ENCODE measurements at regions not wholly inside any gene's neighbourhood (a gene's known extent, or its start where the extent isn't known, plus 50 kb on each side); places are given as distances from the start of the nearest gene placed in this dataset.
"Not testable (repeated sequence)": the region's sequence is repeated elsewhere in the genome, so short reads cannot be mapped to it uniquely, and the experiment has no call there.

DNA sequence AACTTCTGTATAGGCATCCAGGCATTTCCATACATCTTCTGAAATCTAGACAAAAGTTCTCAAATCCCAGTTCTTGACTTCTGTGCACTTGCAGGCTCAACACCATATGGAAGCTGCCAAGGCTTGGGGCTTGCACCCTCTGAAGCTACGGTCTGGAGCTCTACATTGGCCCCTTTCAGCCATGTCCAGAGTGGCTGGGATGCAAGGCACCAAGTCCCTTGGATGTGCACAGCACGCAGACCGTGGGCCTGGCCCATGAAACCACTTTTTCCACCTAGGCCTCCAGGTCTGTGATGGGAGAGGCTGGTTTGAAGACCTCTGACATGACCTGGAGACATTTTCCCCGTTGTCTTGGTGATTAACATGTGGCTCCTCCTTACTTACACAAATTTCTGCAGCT lies 1645.1 kb downstream of the REEP3 start:
- H3K4me3 Mint-ChIP-seq = no peak overlapping the region
- no peaks in the 10 kb centered on the region for H3K4me1 Mint-ChIP-seq (ENCODE audit: low read depth)
- H3K36me3 Mint-ChIP-seq (ENCODE audit: insufficient read depth) = no peaks in the 10 kb centered on the region
- ATAC-seq (no peak), DNase-seq (no peak)
- H3K9me3 Mint-ChIP-seq = peaks cover 2% of the 10 kb centered on the region
- no peaks in the 10 kb centered on the region for H3K27me3 Mint-ChIP-seq (ENCODE audit: low read depth)

DNA sequence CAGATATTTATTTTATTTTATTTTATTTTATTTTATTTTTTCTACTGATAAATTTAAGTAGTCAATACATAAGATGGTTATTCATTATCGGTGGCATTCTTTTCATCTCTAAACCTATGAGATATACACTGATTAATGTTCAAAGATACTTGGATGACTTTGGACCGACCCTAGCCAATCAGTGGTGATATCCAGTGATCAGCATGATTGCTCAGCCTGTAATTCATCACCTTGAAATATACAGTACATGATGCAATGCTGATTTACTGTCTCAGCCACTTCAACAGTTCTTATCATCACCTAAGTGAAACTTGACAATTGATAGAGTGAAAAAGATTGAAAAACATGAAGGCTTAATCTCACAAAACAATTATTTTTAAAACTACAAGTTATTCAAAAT lies 1651.0 kb downstream of the REEP3 start:
- H3K36me3 Mint-ChIP-seq (ENCODE audit: insufficient read depth) = no peaks in the 10 kb centered on the region
- no peaks in the 10 kb centered on the region for H3K4me1 Mint-ChIP-seq (ENCODE audit: low read depth)
- no peak overlapping the region for H3K4me3 Mint-ChIP-seq
- no peaks in the 10 kb centered on the region for H3K27me3 Mint-ChIP-seq (ENCODE audit: low read depth)
- ATAC-seq (no peak), DNase-seq (no peak)
- H3K9me3 Mint-ChIP-seq = peaks cover 8% of the 10 kb centered on the region

DNA sequence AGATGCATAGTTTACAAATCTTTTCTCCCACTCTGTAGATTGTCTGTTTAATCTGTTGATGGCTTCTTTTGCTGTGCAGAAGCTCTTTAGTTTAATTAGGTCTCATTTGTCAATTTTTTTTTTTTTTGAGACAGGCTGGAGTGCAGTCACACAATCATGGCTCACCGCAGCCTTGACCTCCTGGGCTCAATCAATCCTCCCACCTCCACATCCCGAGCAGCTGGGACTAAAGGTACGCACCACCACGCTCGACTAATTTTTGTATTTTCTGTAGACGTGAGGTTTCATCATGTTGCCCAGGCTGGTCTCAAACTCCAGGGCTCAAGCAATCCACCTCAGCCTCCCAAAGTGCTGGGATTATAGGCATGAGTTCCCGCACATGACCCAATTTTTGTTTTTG lies 1655.8 kb downstream of the REEP3 start:
- Mint-ChIP-seq H3K9me3 (peaks cover 26% of the 10 kb centered on the region), H3K4me1 (ENCODE audit: low read depth) (no peaks in the 10 kb centered on the region), H3K4me3 (no peak overlapping the region), H3K27me3 (ENCODE audit: low read depth) (no peaks in the 10 kb centered on the region), H3K36me3 (ENCODE audit: insufficient read depth) (no peaks in the 10 kb centered on the region)
- no peak for ATAC-seq
- no peak for DNase-seq

DNA sequence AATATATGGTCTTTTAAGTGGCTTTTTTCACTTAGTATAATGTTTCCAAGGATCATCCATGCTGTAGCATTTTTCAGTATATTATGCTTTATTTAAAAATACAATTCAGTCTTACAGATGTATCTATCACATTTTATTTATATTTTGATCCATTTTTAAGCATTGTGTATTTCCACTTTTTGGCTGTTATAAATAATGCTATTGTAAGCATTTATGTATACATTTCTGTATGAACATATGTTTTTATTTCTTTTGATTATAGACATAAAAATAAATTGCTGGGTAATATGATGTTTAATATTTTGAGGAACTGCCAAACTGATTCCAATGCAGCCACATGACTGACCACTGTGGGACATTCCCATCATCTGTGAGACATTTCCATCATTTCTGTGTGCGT lies 1662.0 kb downstream of the REEP3 start:
- DNase-seq (no peak), ATAC-seq (no peak)
- no peaks in the 10 kb centered on the region for H3K27me3 Mint-ChIP-seq (ENCODE audit: low read depth)
- H3K9me3 Mint-ChIP-seq = peaks cover 30% of the 10 kb centered on the region
- no peak overlapping the region for H3K4me3 Mint-ChIP-seq
- H3K4me1 Mint-ChIP-seq (ENCODE audit: low read depth) = no peaks in the 10 kb centered on the region
- H3K36me3 Mint-ChIP-seq (ENCODE audit: insufficient read depth) = no peaks in the 10 kb centered on the region

DNA sequence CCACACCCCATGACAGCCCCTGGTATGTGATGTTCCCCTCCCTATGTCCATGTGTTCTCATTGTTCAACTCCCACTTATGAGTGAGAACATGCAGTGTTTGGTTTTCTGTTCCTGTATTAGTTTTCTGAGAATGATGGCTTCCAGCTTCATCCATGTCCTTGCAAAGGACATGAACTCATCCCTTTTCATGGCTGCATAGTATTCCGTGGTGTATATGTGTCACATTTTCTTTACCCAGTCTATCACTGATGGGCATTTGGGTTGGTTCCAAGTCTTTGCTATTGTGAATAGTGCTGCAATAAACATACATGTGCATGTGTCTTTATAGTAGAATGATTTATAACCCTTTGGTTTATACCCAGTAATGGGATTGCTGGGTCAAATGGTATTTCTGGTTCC lies 1665.5 kb downstream of the REEP3 start:
- not testable (repeated sequence) for H3K4me1 Mint-ChIP-seq (ENCODE audit: low read depth); ATAC-seq; H3K27me3 Mint-ChIP-seq (ENCODE audit: low read depth); DNase-seq; H3K36me3 Mint-ChIP-seq (ENCODE audit: insufficient read depth); H3K4me3 Mint-ChIP-seq
- peaks cover 14% of the 10 kb centered on the region for H3K9me3 Mint-ChIP-seq

DNA sequence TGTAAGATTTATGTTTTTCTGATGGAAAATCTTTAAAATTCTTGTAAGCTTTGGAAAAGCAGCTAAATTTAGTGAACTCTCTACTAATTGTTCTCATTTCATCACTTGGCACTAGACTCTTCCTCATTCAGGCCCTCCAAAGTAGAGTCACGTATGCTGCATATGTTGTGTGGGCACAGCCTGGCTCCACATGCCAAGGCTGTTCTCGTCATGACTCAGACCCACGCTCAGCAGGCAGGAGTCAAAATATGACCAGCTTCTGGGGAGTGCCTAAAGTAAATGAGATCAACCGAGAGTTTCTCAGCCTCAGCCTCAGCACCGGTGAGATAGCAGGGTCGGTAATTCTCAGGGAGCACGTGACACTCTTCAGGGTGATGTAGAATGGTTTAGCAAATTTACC lies 1672.9 kb downstream of the REEP3 start:
- Mint-ChIP-seq H3K27me3 (ENCODE audit: low read depth) (no peaks in the 10 kb centered on the region), H3K36me3 (ENCODE audit: insufficient read depth) (no peaks in the 10 kb centered on the region), H3K4me1 (ENCODE audit: low read depth) (no peaks in the 10 kb centered on the region), H3K4me3 (no peak overlapping the region), H3K9me3 (peaks cover 3% of the 10 kb centered on the region)
- no peak for ATAC-seq
- no peak for DNase-seq

DNA sequence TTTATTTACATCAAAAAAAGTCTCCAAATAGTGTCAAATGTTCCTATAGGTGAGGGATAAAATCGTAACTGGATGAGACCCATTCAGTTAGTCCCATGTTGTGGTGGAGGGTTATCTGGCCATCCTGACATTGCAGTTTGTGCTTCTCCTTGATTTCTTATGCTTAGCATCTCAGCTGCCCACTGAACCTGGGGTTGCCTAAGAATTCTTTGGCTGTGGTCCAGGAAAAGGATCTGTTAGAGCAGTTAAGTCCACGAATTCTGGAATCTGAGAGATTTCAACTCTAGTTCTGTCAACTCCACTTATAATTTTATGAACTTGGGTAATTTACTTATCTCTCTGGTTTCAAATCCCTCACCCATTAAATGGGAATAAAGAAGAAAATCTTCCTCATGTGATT lies 1673.4 kb downstream of the REEP3 start:
- Mint-ChIP-seq H3K9me3 (peaks cover 3% of the 10 kb centered on the region), H3K4me1 (ENCODE audit: low read depth) (no peaks in the 10 kb centered on the region), H3K4me3 (no peak overlapping the region), H3K27me3 (ENCODE audit: low read depth) (no peaks in the 10 kb centered on the region), H3K36me3 (ENCODE audit: insufficient read depth) (no peaks in the 10 kb centered on the region)
- DNase-seq = no peak
- no peak for ATAC-seq

DNA sequence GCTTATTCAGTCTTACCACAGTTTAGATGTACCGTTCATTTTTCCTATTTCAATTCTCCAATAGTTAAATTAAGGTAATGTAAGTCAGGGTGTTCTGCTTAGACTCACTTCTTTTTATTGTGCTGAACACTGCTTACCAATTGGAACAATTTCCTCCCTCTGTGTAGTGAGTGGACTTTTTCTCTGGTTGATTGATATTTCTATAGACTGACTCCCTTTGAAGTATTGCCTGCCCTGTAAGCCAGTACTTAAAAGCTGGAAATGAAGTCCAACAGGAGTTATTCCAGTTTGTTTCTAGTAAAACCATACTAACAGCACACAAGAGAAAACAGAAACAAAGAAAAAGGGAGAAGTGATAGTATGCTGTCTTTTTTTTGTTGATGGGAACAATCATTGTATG lies 1674.9 kb downstream of the REEP3 start:
- no peaks in the 10 kb centered on the region for H3K4me1 Mint-ChIP-seq (ENCODE audit: low read depth)
- no peaks in the 10 kb centered on the region for H3K36me3 Mint-ChIP-seq (ENCODE audit: insufficient read depth)
- no peak for ATAC-seq
- H3K9me3 Mint-ChIP-seq = peaks cover 3% of the 10 kb centered on the region
- no peak for DNase-seq
- H3K27me3 Mint-ChIP-seq (ENCODE audit: low read depth) = no peaks in the 10 kb centered on the region
- no peak overlapping the region for H3K4me3 Mint-ChIP-seq

DNA sequence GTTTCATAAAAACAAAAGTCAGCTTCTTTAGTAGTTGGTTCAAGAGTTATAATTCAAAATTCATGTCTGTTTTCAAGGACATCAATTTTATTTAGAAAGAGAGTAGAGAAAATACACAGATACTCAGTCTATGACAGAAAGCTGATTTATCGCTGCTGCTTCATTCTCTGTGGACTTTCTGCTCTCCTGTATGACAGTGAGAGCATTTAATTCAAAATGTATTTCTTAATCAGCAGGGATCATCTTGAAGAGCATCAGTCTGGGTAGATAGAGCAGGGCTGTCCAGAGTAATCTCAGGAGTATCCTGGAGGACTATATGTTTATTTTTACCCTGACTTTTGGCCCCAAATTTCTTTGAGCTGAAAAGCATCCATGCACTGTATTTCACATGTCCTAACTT lies 1676.7 kb downstream of the REEP3 start:
- H3K4me3 Mint-ChIP-seq = no peak overlapping the region
- no peaks in the 10 kb centered on the region for H3K9me3 Mint-ChIP-seq
- H3K36me3 Mint-ChIP-seq (ENCODE audit: insufficient read depth) = no peaks in the 10 kb centered on the region
- H3K4me1 Mint-ChIP-seq (ENCODE audit: low read depth) = no peaks in the 10 kb centered on the region
- no peaks in the 10 kb centered on the region for H3K27me3 Mint-ChIP-seq (ENCODE audit: low read depth)
- DNase-seq (no peak), ATAC-seq (no peak)

DNA sequence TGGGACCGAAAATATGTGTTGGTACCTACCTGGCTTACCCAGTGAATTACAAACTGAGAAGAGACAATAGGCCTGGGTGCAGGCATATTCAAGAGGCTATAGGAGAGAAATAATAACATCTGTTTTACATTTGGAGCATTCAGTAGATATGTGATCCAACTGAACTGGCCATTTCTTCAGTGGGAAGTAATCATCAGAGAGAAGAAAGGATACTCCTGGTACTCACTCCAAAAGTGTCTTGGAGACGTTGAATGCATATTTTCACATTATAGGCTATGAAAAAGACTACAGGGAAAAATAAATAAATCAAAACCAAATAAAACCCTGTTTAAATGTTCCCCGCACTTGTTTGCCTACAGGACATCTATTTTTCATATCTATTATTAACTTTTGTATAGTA lies 1680.3 kb downstream of the REEP3 start:
- Mint-ChIP-seq H3K27me3 (ENCODE audit: low read depth) (no peaks in the 10 kb centered on the region), H3K4me1 (ENCODE audit: low read depth) (no peaks in the 10 kb centered on the region), H3K9me3 (no peaks in the 10 kb centered on the region), H3K4me3 (no peak overlapping the region), H3K36me3 (ENCODE audit: insufficient read depth) (no peaks in the 10 kb centered on the region)
- DNase-seq = no peak
- ATAC-seq = no peak

DNA sequence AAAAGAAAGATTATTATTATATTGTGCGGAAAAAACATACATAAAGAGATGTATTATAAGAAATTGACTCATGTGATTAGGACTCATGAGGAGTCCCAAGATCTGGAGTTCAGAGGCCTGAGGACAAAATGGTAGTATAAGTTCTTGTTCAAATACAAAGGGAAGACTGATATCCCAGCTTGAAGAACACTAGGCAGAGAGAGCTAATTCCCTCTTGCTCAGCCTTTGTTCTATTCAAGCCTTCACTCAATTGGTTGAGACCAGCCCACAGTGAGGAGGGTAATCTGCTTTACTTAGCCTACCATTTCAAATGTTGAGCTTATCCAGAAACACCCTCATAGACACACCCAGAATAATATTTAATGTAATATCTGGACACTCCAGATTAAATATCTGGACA lies 1683.8 kb downstream of the REEP3 start:
- H3K9me3 Mint-ChIP-seq = no peaks in the 10 kb centered on the region
- no peaks in the 10 kb centered on the region for H3K4me1 Mint-ChIP-seq (ENCODE audit: low read depth)
- ATAC-seq (no peak), DNase-seq (no peak)
- H3K36me3 Mint-ChIP-seq (ENCODE audit: insufficient read depth) = no peaks in the 10 kb centered on the region
- H3K4me3 Mint-ChIP-seq = no peak overlapping the region
- H3K27me3 Mint-ChIP-seq (ENCODE audit: low read depth) = no peaks in the 10 kb centered on the region

DNA sequence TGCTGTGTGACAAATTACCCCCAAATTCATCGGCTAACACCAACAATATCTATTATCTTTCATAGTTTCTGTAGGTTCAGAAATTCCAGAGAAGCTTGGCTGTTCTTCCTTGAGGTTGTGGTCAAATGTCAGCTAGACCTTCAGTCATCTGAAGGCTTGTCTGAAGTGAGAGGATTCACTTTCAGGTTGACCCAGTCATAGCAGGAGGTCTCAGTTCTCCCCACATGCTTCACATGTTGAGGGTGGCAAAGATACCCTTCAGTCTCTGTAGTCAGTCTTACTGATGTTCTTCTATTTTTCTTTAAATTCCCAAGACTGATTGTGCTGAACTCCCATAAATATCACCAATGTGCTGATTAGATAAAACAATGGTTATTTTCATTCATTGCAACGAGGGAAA lies 1692.0 kb downstream of the REEP3 start:
- no peaks in the 10 kb centered on the region for H3K9me3 Mint-ChIP-seq
- no peaks in the 10 kb centered on the region for H3K4me1 Mint-ChIP-seq (ENCODE audit: low read depth)
- DNase-seq (no peak), ATAC-seq (no peak)
- no peak overlapping the region for H3K4me3 Mint-ChIP-seq
- no peaks in the 10 kb centered on the region for H3K36me3 Mint-ChIP-seq (ENCODE audit: insufficient read depth)
- H3K27me3 Mint-ChIP-seq (ENCODE audit: low read depth) = no peaks in the 10 kb centered on the region

DNA sequence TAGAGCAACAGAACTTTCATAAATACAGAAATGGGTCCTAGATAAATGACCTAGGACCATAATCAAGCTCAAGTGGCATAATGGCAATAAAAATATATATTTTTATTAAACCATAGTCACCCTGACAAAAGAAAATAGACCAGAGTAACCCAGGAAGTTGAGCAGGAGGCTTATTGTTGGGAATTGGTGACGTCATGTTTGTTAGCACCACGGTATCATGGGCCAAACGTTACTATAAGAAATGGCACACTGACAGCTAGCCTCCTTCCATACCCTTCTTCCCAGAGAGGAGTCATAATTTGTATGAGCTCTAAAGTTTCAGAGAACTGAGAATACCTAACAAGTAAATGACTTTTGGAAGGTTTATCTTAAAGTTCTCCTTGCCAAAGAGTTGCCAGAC lies 1698.2 kb downstream of the REEP3 start:
- no peak overlapping the region for H3K4me3 Mint-ChIP-seq
- no peaks in the 10 kb centered on the region for H3K27me3 Mint-ChIP-seq (ENCODE audit: low read depth)
- H3K36me3 Mint-ChIP-seq (ENCODE audit: insufficient read depth) = no peaks in the 10 kb centered on the region
- peaks cover 16% of the 10 kb centered on the region for H3K9me3 Mint-ChIP-seq
- no peaks in the 10 kb centered on the region for H3K4me1 Mint-ChIP-seq (ENCODE audit: low read depth)
- no peak for DNase-seq
- ATAC-seq = no peak

DNA sequence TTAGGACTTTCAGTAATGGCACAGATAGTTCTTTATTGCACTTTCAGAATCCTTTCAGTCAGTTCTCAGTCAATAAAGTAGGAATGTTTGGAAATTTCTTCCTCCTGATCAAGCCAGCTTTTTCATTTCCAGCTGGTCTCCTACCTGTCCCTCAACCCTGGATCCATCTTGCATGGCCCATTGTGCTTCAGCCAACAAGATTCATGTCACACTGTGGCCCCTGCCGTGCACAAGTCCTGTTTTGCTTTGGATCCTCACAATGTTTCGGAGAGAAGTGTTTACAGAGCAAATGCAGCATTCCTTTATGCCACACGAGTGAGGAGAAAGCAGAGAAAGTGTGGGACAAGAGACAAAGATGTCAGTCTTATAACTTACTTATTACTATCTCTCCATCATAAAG lies 1694.7 kb upstream of the LRRTM3 start:
- no peak for DNase-seq
- Mint-ChIP-seq H3K36me3 (ENCODE audit: insufficient read depth) (no peaks in the 10 kb centered on the region), H3K4me1 (ENCODE audit: low read depth) (no peaks in the 10 kb centered on the region), H3K27me3 (ENCODE audit: low read depth) (no peaks in the 10 kb centered on the region), H3K9me3 (peaks cover 11% of the 10 kb centered on the region), H3K4me3 (no peak overlapping the region)
- no peak for ATAC-seq

DNA sequence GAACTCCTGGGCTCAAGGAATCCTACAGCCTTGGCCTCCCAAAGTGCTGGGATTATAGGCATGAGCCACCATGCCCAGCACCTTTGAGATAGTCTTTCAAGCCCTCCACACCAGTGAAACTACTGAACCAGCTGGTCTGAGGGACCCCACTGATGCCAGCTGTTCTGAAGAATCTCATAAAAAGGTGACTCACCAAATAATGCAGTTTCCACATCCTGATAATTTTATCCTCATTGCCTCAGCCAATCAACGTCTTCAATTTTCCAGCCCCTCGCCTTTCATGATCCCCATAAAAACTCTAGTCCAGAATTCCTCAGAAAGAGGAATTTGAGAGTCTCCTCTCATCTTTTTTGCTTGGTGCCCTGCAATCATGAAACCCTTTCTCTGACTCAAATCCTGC lies 1691.6 kb upstream of the LRRTM3 start:
- H3K36me3 Mint-ChIP-seq (ENCODE audit: insufficient read depth) = no peaks in the 10 kb centered on the region
- DNase-seq = no peak
- no peak overlapping the region for H3K4me3 Mint-ChIP-seq
- H3K9me3 Mint-ChIP-seq = peaks cover 7% of the 10 kb centered on the region
- no peaks in the 10 kb centered on the region for H3K27me3 Mint-ChIP-seq (ENCODE audit: low read depth)
- no peaks in the 10 kb centered on the region for H3K4me1 Mint-ChIP-seq (ENCODE audit: low read depth)
- no peak for ATAC-seq

DNA sequence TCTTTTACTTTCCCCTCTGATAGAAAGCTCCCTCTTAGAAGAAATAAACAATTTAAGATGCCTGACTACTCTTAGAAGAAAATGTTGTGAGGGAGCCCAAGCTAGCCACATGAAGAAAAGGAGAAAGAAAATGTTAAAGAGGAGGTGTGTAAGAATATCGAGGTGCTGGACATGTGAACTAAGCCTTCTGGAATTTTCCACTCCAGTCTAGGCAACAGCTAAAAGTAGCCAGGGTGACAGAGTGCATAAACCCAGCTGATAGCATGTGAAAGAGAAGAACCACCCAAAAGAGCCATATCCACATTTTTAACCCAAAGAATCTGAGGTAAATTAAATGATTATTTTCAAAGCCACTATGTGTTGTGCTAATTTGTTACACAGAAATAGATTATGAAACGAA lies 1690.6 kb upstream of the LRRTM3 start:
- no peaks in the 10 kb centered on the region for H3K27me3 Mint-ChIP-seq (ENCODE audit: low read depth)
- no peak overlapping the region for H3K4me3 Mint-ChIP-seq
- H3K36me3 Mint-ChIP-seq (ENCODE audit: insufficient read depth) = no peaks in the 10 kb centered on the region
- DNase-seq (no peak), ATAC-seq (no peak)
- H3K9me3 Mint-ChIP-seq = peaks cover 7% of the 10 kb centered on the region
- H3K4me1 Mint-ChIP-seq (ENCODE audit: low read depth) = no peaks in the 10 kb centered on the region

Measured in activated T-cell treated with anti-CD3 and anti-CD28 coated beads, Interleukin-2, amount 50 U/mL, for 4 hours (primary cell).